ENCODE measurements at regions not wholly inside any gene's neighbourhood (a gene's known extent, or its start where the extent isn't known, plus 50 kb on each side); places are given as distances from the start of the nearest gene placed in this dataset.

DNA sequence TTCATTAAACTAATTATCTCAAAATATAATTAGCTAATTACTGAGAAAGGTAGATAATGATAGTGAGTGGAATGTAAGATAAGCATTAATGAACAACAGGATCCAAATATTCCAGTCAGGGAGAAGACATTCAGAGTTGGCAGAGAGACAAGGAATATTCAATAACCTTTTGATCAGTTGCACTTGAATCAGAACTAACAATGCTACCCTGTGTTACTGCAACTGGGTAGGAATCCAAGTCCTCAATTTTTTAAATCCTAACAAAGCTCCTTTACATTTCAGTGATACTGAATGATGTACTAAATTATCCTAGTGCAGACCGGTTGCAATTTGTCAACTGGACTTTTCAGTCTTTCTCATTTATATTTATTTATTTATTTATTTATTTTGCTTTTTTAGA, 107.1 kb upstream of the MIR17HG start:
- Histone ChIP-seq H3K36me3 (ENCODE audit: insufficient read depth, low read length, poor library complexity, severe bottlenecking) (no peaks in the 10 kb centered on the region), H3K27ac (ENCODE audit: low read depth, low read length, poor library complexity, severe bottlenecking) (no peak overlapping the region), H3K4me3 (ENCODE audit: low read depth, low read length, poor library complexity, severe bottlenecking) (no peak overlapping the region), H3K27me3 (replicated peaks; ENCODE audit: insufficient read depth, low read depth, low read length, poor library complexity) (peaks cover 35% of the 10 kb centered on the region), H3K4me1 (ENCODE audit: insufficient read depth, low read length, poor library complexity, severe bottlenecking) (no peaks in the 10 kb centered on the region), H3K9me3 (ENCODE audit: low read depth, low read length, poor library complexity, severe bottlenecking) (no peaks in the 10 kb centered on the region)
- ChIA-PET CTCF (no interaction called here), POLR2A (ENCODE audit: low non-redundant PET) (no interaction called here)
- no TSS peak for BruUV-seq (replicated peaks)
- intact Hi-C loops (cut with micrococcal nuclease; ENCODE audit: unreplicated experiment): no loop called here
- TF ChIP-seq EZH2 (IDR thresholded peaks at IDR 0.05; ENCODE audit: borderline replicate concordance, low read depth, low read length, poor library complexity, severe bottlenecking): no peak
- TF ChIP-seq, protein P1, sequence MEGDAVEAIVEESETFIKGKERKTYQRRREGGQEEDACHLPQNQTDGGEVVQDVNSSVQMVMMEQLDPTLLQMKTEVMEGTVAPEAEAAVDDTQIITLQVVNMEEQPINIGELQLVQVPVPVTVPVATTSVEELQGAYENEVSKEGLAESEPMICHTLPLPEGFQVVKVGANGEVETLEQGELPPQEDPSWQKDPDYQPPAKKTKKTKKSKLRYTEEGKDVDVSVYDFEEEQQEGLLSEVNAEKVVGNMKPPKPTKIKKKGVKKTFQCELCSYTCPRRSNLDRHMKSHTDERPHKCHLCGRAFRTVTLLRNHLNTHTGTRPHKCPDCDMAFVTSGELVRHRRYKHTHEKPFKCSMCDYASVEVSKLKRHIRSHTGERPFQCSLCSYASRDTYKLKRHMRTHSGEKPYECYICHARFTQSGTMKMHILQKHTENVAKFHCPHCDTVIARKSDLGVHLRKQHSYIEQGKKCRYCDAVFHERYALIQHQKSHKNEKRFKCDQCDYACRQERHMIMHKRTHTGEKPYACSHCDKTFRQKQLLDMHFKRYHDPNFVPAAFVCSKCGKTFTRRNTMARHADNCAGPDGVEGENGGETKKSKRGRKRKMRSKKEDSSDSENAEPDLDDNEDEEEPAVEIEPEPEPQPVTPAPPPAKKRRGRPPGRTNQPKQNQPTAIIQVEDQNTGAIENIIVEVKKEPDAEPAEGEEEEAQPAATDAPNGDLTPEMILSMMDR (conservative IDR thresholded peaks at IDR 0.05; ENCODE audit: low read depth, low read length): no peak
- DNase-seq (ENCODE audit: low spot score): no peak

DNA sequence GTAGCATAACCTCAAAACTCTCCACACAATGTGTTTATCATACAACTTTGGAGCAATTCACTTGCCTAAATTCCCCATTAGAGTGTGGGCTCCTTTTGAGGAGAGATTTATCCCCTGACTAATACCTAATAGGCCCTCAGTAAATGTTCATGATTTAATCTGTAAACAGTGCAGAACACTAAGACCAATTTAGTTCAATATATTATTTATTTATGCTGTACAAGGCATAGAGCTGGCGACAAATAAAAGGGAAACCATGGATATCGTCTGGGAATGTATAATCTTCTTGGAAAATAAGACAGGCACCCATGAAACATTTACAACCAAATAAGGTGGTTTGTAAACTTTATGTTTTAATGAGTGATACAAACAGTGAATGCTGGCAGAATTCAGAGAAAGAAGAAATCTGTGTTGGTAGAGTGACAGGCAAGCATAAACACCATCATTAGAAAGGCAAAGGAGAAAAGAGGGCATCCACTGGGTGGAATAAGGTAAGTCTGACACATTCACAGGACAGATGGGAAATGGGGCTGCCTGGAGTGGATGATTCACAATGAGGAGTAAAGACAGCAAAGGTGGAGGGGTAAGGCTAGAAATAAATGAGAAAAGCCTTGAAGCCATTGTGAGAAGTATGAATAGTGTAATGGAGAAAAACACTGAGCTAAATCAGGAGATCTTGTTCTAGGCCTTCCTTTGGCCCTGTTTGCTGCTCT, 106.1 kb upstream of the MIR17HG start:
- intact Hi-C loops (cut with micrococcal nuclease; ENCODE audit: unreplicated experiment): no loop called here
- no TSS peak for BruUV-seq (replicated peaks)
- Histone ChIP-seq H3K9me3 (ENCODE audit: low read depth, low read length, poor library complexity, severe bottlenecking) (no peaks in the 10 kb centered on the region), H3K4me1 (ENCODE audit: insufficient read depth, low read length, poor library complexity, severe bottlenecking) (no peaks in the 10 kb centered on the region), H3K4me3 (ENCODE audit: low read depth, low read length, poor library complexity, severe bottlenecking) (no peak overlapping the region), H3K36me3 (ENCODE audit: insufficient read depth, low read length, poor library complexity, severe bottlenecking) (no peaks in the 10 kb centered on the region), H3K27me3 (replicated peaks; ENCODE audit: insufficient read depth, low read depth, low read length, poor library complexity) (peaks cover 42% of the 10 kb centered on the region), H3K27ac (ENCODE audit: low read depth, low read length, poor library complexity, severe bottlenecking) (no peak overlapping the region)
- no peak for DNase-seq (ENCODE audit: low spot score)
- ChIA-PET CTCF (no interaction called here), POLR2A (ENCODE audit: low non-redundant PET) (no interaction called here)
- TF ChIP-seq, protein P1 (conservative IDR thresholded peaks at IDR 0.05; ENCODE audit: low read depth, low read length): no peak
- no peak for TF ChIP-seq EZH2 (IDR thresholded peaks at IDR 0.05; ENCODE audit: borderline replicate concordance, low read depth, low read length, poor library complexity, severe bottlenecking)

DNA sequence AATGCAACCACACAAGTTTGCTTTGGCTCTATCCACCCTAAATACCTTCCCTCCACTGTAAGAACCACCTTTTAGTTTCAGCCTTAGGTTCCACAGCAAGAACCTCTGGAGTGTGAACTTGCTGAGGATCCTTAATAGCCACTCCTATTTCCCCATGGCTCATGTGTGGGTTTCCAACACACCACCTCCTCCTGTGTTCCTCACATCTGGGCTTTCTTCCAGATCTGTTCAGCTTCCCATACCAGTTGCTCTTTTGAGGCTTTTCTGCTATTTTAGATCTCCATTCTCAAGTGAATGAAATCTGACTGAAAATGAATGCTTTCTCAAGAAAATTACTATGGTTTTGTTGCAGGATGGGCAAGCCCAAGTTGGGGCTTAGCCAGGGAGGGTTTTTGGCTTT, 104.8 kb upstream of the MIR17HG start:
- Histone ChIP-seq H3K36me3 (ENCODE audit: insufficient read depth, low read length, poor library complexity, severe bottlenecking) (no peaks in the 10 kb centered on the region), H3K9me3 (ENCODE audit: low read depth, low read length, poor library complexity, severe bottlenecking) (no peaks in the 10 kb centered on the region), H3K27me3 (replicated peaks; ENCODE audit: insufficient read depth, low read depth, low read length, poor library complexity) (peaks cover 54% of the 10 kb centered on the region), H3K27ac (ENCODE audit: low read depth, low read length, poor library complexity, severe bottlenecking) (no peak overlapping the region), H3K4me1 (ENCODE audit: insufficient read depth, low read length, poor library complexity, severe bottlenecking) (no peaks in the 10 kb centered on the region), H3K4me3 (ENCODE audit: low read depth, low read length, poor library complexity, severe bottlenecking) (no peak overlapping the region)
- DNase-seq (ENCODE audit: low spot score): no peak
- TF ChIP-seq EZH2 (IDR thresholded peaks at IDR 0.05; ENCODE audit: borderline replicate concordance, low read depth, low read length, poor library complexity, severe bottlenecking): no peak
- TF ChIP-seq, protein P1 (conservative IDR thresholded peaks at IDR 0.05; ENCODE audit: low read depth, low read length): no peak
- intact Hi-C loops (cut with micrococcal nuclease; ENCODE audit: unreplicated experiment): no loop called here
- ChIA-PET POLR2A (ENCODE audit: low non-redundant PET) (no interaction called here), CTCF (no interaction called here)
- no TSS peak for BruUV-seq (replicated peaks)

Data from A673 (cell line).